ENCODE measurements at regions not wholly inside any gene's neighbourhood (a gene's known extent, or its start where the extent isn't known, plus 50 kb on each side); places are given as distances from the start of the nearest gene placed in this dataset.

DNA sequence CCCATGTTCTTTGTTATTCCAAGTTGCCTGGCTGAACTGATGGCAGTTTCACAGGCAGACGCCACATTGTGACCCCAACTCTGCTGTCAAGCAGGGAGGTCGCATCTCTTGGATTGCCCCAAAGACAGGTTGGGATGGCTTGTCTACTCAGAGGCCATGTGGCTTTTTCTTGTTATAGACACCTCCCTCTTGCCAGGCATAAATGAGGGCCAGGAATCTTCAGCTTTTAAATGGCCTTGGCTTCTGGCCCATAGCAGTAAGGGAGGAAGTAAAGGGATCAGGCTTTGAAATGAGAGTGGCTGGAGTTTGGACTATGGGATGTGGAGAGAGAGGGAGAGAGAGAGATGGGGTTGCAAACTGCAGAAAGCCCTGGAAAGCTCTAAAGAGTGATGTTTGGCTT is 215.0 kb downstream of the TBX5 start:
- TF ChIP-seq, protein P1, sequence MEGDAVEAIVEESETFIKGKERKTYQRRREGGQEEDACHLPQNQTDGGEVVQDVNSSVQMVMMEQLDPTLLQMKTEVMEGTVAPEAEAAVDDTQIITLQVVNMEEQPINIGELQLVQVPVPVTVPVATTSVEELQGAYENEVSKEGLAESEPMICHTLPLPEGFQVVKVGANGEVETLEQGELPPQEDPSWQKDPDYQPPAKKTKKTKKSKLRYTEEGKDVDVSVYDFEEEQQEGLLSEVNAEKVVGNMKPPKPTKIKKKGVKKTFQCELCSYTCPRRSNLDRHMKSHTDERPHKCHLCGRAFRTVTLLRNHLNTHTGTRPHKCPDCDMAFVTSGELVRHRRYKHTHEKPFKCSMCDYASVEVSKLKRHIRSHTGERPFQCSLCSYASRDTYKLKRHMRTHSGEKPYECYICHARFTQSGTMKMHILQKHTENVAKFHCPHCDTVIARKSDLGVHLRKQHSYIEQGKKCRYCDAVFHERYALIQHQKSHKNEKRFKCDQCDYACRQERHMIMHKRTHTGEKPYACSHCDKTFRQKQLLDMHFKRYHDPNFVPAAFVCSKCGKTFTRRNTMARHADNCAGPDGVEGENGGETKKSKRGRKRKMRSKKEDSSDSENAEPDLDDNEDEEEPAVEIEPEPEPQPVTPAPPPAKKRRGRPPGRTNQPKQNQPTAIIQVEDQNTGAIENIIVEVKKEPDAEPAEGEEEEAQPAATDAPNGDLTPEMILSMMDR (IDR thresholded peaks at IDR 0.05; ENCODE audit: poor library complexity), result no peak
- TF ChIP-seq EZH2 (IDR thresholded peaks at IDR 0.05; ENCODE audit: borderline replicate concordance), result no peak

Data from hepatocyte (in vitro differentiated cells).